GM23248 (cell line): ENCODE measurements at regions not wholly inside any gene's neighbourhood (a gene's known extent, or its start where the extent isn't known, plus 50 kb on each side); places are given as distances from the start of the nearest gene placed in this dataset.

Experiments
- EZH2 ChIP-seq: fragments of 200-600 bp; sonication (generic); IDR thresholded peaks from 2 replicates; pipeline ENCODE4 v1.6.1; 2018; ENCODE audit warnings: antibody characterized with exemption, mild to moderate bottlenecking; ENCODE audit not compliant: insufficient read depth, poor library complexity, severe bottlenecking
- EZH2phosphoT487 ChIP-seq: fragments of 200-600 bp; sonication (generic); IDR thresholded peaks from 2 replicates; pipeline ENCODE4 v1.6.1; 2018; ENCODE audit warnings: antibody characterized with exemption, moderate library complexity, mild to moderate bottlenecking, low read depth; ENCODE audit not compliant: insufficient read depth

DNA sequence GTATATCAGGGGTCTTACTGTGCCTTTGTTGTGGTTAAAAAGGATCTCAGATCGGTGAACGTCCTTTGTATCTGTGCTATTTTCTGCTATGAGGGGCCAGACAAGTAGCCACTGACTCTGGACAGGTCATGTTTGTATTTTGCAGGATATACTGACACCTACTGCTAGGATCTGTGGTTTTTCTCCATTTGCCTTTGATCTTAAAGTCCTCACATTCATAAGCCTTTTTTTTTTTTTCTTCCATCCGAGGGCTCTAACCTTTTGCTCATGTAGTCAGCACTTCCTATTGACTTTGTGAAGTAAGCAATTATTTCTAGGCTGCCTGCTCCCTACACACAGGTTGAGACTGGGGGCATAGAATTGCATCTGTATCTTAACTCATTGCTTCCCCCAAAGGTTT is 106.2 kb downstream of the SLITRK5 start:
- TF ChIP-seq EZH2 (no peak), EZH2phosphoT487 (no peak)
